A673 (cell line): ENCODE measurements at regions not wholly inside any gene's neighbourhood (a gene's known extent, or its start where the extent isn't known, plus 50 kb on each side); places are given as distances from the start of the nearest gene placed in this dataset.

Experiments
- EZH2 ChIP-seq: fragments of 200-600 bp; sonication (generic); IDR thresholded peaks from 2 replicates; pipeline ENCODE4 v1.6.1; 2017; ENCODE audit warnings: borderline replicate concordance, low read depth, mild to moderate bottlenecking, mixed read lengths, antibody characterized with exemption, low read length; ENCODE audit not compliant: poor library complexity, severe bottlenecking
- TF ChIP-seq, protein P1 (sequence below): fragments of 300-800, 200-600 bp; sonication (generic); conservative IDR thresholded peaks from 2 replicates; pipeline ENCODE4 v1.5.1; 2017; ENCODE audit warnings: low read depth, mild to moderate bottlenecking, antibody characterized with exemption, low read length, moderate library complexity, mixed read lengths

DNA sequence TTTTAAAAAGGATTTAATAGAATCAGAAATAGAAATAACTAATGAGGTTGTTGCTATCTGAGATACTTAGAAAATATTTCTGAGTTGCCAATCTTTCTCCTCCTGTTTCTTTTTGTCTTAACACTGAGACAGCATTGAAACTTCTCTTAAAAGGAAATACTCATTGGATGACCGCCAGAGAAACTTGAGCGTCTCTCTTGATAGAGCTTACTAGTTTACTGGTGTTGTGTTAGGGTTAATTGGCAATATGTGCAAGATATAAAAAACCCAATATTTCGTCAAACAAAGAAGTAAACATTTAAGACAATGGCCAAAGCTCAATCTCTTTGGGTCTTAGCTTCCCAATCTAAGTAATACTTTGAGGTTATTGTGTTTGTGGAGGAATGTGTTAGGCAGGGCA lies 176.4 kb upstream of the CHD1 start:
- TF ChIP-seq, protein P1, sequence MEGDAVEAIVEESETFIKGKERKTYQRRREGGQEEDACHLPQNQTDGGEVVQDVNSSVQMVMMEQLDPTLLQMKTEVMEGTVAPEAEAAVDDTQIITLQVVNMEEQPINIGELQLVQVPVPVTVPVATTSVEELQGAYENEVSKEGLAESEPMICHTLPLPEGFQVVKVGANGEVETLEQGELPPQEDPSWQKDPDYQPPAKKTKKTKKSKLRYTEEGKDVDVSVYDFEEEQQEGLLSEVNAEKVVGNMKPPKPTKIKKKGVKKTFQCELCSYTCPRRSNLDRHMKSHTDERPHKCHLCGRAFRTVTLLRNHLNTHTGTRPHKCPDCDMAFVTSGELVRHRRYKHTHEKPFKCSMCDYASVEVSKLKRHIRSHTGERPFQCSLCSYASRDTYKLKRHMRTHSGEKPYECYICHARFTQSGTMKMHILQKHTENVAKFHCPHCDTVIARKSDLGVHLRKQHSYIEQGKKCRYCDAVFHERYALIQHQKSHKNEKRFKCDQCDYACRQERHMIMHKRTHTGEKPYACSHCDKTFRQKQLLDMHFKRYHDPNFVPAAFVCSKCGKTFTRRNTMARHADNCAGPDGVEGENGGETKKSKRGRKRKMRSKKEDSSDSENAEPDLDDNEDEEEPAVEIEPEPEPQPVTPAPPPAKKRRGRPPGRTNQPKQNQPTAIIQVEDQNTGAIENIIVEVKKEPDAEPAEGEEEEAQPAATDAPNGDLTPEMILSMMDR = no peak
- no peak for TF ChIP-seq EZH2
